HG03097 (cell line): ENCODE measurements at regions not wholly inside any gene's neighbourhood (a gene's known extent, or its start where the extent isn't known, plus 50 kb on each side); places are given as distances from the start of the nearest gene placed in this dataset.
"Not testable (repeated sequence)": the region's sequence is repeated elsewhere in the genome, so short reads cannot be mapped to it uniquely, and the experiment has no call there.

Source experiments
- ATAC-seq: cut with Tn5 transposase; IDR thresholded peaks from one replicate; pipeline ENCODE4 v1.9.1; 2021; ENCODE audit not compliant: unreplicated experiment, low FRiP score

GRCh38 chr12:128042283-128042682 lies 224.7 kb upstream of the TMEM132C start:
- ATAC-seq, result not testable (repeated sequence)

DNA sequence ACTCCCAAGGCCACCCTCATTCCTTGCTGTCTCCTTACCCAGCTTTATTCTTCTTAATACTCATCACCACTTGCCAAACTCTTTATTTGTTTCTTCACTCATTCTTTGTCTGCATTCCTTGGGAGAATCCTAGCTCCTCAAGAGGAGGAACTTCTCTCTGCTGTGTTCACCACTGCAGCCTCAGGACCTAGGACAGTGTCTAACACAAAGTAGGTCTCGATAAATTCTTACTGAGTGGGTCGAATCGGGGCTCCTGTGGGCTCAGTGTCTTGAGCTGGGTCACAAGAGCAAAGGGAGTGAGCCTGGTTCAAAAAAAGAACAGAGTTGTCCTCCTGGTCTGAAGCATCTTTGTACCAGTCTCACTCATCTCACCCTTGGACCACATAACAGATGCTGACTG lies 224.1 kb upstream of the TMEM132C start:
- ATAC-seq, result no peak

GRCh38 chr12:128043317-128043716 lies 223.7 kb upstream of the TMEM132C start:
- ATAC-seq, result no peak

DNA sequence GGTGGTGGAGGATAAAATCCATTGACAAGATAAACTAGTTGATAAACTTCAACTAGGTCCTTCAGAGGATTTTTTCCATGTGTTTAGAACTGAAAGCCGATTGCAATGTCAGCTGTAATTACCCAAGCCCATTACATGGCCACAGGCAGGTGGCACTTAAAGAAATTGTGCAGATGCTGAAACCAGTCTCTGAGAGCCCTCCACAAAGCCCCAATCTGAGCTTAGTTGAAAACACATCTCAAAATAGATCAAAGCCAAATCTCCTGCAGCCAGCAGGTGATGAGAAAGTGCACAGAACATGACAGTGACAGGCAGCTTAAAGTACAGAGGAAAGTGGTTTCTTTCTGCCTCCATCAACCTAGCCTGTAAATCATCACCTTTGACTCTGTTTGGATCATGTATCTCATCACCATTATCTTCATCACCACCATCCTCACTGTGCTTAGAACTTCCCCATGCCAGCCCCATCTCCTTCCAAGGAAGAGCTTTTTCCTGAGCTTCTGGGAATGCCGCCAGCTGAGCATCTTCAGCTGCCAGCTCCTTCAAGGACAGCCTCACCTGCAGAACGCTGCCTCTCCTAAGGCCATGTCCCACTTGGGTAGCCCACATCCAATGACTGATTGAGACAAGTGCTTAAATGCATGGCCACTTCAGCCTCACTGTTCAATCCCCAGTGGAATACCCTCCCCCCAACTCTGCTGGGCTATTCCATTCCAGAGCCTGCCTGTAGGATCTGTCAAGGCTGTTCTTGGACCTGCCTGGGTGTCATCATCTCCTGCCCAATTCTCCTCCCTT lies 219.5 kb upstream of the TMEM132C start:
- ATAC-seq, result no peak

- ATAC-seq, result no peak
These were observed 214.6 kb upstream of the TMEM132C start for GRCh38 chr12:128052331-128052730.

DNA sequence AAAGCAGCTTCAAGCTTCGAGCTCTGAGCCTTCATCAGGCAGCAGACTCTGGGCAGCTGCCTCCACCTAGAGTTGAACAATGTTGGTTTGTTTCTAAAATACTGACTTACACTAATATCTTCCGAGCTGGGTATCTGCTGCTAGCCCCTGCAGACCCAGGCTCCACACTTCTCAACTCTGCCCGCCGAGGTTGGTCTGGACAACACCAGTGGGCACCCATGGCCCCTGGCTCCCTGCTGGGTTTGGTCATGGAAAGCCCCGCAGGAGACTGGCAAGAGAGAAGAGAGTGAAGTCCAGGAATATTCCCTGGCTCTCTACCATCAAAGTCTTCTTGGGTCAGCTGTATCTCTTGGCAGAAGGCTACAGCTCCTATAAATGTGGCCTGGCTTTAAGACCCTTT lies 214.2 kb upstream of the TMEM132C start:
- no peak for ATAC-seq

DNA sequence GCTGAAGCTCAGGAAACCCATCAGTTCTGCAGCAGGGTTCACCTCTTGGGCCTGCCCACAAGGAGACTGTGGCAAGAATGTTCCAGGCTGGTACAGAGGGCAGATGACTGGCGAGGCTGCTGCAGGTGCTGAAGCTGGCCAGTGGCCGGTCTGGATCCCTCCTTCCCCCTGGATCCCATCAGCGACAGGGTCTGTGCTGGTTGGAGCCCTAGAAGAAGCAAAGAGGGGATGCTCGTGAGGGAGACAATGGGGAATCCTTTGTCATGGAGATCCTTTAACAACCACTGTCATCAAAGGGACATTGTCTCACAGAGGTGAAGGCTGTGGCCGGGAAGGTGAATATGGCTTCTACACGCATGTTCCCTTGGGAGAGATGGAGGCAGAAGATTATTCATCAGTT lies 211.4 kb upstream of the TMEM132C start:
- no peak for ATAC-seq

GRCh38 chr12:128056136-128056801 lies 210.7 kb upstream of the TMEM132C start:
- no peak for ATAC-seq

GRCh38 chr12:128057586-128057985 lies 209.4 kb upstream of the TMEM132C start:
- ATAC-seq, result no peak

DNA sequence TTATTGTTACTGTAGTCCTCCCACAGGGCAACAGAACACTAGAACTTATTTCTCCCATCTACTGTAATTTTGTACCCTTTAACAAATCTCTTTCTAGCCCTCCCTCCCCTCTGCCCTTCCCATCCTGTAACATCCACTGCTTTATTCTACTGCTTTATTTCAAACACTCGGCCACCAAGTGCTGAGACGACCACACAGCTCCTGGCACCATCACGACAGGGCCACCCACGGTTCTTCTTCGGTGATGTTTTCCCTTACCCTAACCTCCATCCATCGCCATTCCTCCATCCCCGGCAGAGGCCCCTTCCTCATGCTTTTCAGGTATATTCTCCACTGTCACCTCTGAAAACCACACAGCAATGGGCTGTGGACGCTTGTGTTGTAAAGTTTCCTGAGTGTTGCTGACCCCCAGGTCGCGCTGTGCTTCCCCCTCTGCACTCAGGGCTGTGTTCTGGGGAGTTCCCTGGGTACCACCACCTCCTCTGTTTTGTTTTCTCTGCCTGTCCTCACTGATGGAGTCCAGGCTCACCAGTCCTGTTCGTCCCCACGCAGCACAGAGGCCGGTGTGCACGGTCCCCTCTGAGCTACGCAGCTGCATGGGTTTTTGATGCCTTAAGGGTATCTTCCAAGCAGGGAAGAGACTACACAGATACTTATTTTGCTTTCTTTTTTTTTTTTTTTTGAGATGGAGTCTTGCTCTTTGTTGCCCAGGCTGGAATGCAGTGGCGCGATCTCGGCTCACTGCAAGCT lies 207.2 kb upstream of the TMEM132C start:
- no peak for ATAC-seq

DNA sequence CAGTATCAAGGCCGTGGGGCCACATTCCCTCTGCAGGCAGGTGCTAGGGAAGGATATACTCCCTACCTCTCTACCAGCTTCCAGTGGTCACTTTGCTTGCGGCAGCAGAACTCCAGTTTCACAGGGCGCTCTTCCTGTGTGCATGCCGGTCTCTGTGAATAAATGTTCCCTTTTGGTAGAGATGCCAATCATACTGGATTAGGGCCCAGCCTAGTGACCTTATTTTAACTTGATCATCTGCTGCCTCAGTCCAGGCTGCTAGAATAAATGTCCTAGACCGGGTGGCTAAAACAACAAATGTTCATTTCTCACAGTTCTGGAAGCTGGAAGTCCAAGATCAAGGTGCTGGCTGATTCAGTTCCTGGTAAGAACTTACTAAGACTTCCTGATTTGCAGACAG lies 198.8 kb upstream of the TMEM132C start:
- no peak for ATAC-seq

DNA sequence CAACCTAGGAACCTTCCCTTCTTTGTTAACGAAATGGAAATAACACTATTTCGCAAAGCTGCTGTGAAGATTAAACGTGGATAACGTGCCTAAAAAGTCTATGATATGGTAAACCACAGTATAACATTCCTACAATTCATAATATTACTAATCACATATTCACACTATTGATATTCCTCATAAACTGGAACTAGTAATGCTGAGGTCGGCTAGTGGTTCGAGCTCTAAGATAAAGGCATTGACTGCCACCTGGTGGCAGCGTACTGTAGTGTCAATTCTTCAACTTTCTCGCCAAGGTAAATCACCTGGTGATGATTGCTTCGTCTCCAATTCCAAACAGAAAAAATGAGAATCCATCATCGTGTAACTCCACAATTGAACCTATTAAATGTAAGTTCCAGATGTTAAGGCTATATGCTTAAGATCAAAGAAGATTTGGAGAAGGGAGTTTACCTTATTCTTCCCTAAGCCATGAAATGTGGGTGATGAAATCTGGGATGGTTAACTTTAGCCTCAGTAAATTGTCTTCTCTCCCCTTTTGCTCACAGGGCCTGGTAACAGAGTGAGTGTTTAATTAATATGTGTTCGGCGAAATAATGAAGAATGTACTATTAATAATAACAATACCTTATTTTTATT lies 197.5 kb upstream of the TMEM132C start:
- ATAC-seq, result peak; percentile 61

DNA sequence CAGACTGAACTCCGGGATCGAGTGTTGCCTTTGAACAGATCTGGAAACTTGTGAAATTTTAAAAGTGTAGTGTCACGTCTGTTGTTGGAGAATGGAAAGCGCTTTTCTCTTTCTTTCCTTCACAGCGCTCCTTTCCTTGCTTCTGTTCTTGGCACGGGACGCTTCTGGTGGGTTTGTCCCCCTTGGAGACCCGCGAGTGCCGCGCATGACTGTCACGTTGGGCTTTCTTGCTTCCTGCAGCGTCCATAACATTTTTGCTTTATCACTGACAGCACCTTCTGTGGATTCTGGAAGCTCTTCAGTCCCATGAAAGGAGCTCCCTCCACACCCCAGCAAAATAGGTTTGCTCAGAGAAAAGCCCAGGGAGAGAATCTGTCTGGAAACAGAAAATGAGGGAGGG lies 193.0 kb upstream of the TMEM132C start:
- ATAC-seq, result no peak

DNA sequence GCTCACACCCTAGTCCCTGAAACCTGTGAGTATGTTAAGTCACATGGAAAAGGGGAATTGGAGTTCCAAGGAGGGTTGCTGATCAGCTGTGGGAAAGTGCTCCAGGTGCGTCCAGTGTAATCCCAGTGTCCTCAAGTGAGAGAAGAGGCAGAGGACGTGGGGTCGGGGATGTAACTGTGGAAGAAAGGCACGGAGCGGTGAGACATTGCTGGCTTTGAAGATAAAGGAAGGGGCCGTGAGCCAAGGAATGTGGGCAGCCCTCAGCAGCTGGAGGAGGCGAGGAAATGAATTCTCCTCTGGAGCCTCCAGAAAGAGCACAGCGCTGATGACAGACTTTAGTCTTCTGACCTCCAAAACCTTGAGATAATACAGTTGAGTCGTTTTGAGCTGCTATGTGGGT lies 191.6 kb upstream of the TMEM132C start:
- no peak for ATAC-seq

- no peak for ATAC-seq
These were observed 190.8 kb upstream of the TMEM132C start for GRCh38 chr12:128076188-128076587.

DNA sequence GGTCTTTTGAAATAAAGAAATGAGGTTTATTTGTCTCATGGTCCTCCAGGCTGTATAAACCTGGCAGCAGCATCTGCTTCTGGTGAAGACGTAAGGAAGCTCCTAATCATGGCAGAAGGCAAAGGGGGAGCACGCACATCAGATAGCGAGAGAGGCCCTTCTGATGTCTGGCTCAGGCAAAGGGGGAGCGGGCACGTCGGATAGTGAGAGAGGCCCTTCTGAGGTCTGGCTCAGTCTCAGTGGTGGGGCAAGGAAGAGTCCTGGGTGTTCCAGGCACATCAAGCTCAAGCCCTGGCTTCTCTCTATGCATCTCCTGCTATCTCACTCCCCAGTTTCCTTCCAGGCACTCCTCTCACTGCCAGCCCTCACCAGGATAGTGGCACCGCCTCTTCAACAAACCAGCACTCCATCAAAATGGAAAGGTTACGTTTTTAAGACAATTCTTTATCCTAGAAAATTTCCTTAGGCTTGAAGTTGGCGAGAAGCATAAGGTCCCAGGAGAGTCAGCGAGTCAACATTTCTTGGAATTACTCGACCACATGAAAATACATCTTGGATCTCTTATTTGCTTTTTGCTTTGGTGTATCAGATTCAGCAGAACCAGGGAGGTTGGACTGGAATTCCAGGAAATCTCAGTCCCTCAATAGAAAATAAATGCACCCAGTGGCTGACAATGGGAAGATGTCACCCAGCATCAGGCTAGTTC lies 189.6 kb upstream of the TMEM132C start:
- ATAC-seq, result no peak

- ATAC-seq, result no peak
These were observed 189.1 kb upstream of the TMEM132C start for GRCh38 chr12:128077917-128078298.

GRCh38 chr12:128078301-128078971 lies 188.5 kb upstream of the TMEM132C start:
- no peak for ATAC-seq

DNA sequence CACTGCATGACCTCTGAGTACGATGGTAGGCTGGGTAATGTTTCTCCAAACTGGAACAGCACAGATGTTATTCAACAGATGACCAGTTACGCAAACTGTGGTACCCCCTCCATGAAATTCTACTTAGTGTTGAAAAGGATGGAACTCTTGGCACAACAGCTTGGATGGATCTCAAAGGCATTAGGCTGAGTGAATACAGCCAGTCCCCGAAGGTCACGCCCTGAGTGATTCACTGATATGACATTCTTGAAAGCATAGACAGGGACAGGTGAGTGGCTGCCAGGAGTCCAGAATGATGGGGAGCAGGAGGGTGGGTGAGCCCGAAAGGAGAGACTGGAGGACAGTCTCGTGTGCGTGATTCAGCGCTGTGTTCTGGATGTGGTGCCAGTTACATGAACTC lies 187.5 kb upstream of the TMEM132C start:
- ATAC-seq, result no peak

DNA sequence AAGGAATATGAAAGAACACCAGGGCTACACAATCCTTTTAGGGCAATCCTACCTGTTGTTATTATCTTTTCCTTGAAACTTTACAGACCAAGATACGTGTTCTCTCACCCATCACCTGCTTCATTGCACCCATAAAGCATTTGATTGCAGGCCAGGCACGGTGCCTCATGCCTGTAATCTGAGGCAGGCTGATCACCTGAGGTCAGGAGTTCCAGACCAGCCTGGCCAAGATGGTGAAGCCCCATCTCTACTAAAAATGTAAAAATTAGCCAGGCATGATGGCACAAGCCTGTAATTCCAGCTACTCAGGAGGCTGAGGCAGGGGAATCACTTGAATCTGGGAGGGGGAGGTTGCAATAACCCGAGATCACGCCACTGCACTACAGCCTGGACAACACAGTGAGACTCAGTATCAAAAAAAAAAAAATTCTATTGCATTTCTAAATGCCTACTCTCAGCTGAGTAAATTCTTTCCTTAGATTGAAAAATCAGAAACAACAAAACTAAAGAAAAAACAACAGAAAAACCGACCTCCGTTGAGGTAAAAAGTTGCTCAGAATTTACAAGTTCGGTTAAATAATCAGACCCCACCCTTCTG lies 183.7 kb upstream of the TMEM132C start:
- no peak for ATAC-seq
